GM20000 (cell line): ENCODE measurements at regions not wholly inside any gene's neighbourhood (a gene's known extent, or its start where the extent isn't known, plus 50 kb on each side); places are given as distances from the start of the nearest gene placed in this dataset.
"Not testable (repeated sequence)": the region's sequence is repeated elsewhere in the genome, so short reads cannot be mapped to it uniquely, and the experiment has no call there.

Experiments used
- DNase-seq: peaks from one replicate; pipeline ENCODE4 v3.0.0; 2012; ENCODE audit warnings: low spot score
- CTCF ChIP-seq: IDR thresholded peaks from 2 replicates; pipeline ENCODE4 v1.5.1; 2012; ENCODE audit warnings: mild to moderate bottlenecking, control low read depth; ENCODE audit errors: extremely low read depth, missing control alignments

DNA sequence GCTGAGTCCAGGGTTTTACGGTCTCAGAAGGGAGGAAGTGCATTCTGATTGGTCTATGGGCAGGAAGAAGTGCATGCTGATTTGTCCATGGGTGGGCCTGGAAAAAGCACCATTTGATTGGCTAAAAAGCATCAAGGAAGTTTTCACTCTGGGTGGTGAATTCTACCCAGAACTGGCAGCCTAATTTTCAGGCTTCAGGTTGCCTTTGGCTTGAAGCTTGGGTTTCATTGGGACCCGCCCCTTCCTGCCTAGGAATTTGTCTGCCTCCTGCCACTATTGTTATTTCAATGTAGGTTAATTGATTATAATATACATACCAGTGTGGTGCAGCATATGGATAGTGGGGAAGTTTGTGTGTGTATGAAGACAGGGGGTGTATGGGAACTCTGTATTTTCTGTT, 1355.9 kb downstream of the SI start:
- DNase-seq: no peak
- no peak for TF ChIP-seq CTCF

DNA sequence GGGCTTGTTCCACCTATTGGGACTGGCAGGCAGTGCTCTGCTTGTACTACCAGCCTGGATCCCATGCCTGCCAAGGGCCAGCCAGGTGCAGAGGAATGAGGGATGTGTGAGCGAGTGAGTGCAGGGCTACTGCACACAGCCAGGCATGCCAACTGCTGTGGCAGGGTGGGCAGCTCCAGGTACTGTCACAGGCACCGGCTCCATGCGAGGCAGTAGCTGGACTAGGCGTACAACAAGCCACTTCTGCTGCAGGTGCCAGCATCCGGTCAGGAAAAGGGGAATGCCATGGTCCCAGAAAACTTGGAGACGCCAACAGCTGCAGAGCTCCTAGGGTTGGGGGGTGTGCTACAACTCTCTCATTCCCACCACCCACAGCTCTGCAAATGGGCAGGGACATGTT, 1356.7 kb downstream of the SI start:
- DNase-seq: no peak
- TF ChIP-seq CTCF: no peak

DNA sequence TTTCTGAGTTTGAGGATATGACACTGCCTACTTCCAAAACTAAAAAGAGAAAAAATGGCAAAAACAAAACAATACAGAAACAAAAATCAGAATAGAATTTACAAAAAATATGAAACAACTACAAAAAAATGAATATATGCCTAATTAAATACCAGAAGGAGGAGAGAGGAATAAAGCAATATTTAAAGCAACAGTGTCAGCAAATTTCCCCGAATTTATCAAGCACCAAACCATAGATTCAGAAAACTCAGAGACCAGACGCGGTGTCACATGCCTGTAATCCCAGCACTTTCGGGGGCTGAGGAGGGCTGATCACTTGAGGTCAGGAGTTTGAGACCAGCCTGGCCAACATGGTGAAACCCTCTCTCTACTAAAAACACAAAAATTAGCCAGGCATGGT, 1360.9 kb downstream of the SI start:
- DNase-seq: no peak

GRCh38 chr3:163708428-163708827, 1369.9 kb downstream of the SI start:
- DNase-seq: no peak
- TF ChIP-seq CTCF: no peak

More for the DNA sequence above, 1360.9 kb downstream of the SI start:
- TF ChIP-seq CTCF: no peak

DNA sequence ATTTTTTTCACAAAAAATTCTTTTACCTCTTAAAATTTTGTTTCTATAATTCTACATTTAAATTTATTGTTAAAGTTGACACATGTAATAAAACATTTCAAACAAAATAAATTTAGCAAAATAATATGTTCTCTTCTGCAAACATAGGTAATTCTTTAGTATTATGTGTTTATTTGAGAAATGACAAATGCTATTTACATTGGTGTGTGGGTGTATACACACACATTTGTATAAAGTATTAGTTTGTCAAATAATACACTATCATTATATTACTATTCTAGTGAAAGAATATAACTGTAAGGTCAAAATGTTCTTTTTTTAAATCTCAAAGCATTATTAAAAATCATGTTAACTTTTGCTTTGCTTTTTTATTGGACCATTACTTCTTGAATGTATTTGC, 1370.6 kb downstream of the SI start:
- TF ChIP-seq CTCF: no peak
- DNase-seq: no peak

DNA sequence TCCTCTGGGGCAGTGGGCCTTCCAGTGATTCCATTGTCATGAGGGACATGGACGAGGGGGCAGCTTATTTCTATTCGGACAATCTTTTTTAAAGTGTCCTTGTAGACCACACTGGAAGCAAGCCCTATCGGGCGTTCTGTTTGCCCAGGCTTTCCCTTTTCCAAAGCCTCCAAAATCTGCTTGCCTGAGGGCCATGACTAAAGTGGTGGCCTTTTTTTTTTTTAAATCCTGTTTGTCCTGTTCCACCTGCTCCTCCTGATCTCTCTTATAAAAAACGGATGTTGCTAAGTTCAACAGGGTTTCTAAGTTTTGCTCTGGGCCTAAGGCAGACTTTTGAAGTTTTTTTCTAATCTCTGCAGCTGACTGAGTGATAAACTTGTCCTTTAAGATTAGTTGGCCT, 1380.1 kb downstream of the SI start:
- DNase-seq: not testable (repeated sequence)

DNA sequence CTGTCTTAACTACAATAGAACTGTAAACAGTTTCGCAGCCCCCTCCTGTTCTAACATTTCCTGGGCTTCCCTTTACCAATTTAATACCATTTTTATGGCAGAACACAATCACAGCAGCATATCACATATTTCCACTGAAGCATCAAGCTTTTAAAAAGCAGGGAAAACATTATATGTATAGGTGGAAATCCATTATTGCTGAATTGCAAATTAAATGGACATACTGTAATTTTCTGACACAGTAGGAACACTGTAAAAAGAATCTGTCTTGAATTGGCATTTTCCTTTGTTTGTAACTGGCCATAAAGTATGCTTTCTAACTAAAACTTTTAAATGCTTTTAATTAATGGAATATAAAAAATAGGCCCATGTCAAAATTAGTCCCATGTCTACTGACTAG, 1385.8 kb downstream of the SI start:
- no peak for DNase-seq
- TF ChIP-seq CTCF: no peak

- TF ChIP-seq CTCF: no peak
These were observed 1393.6 kb downstream of the SI start for GRCh38 chr3:163684651-163685050.

More at GRCh38 chr3:163684651-163685050, 1393.6 kb downstream of the SI start:
- DNase-seq: no peak
